Liver (tissue), 8 donors: ENCODE measurements at regions not wholly inside any gene's neighbourhood (a gene's known extent, or its start where the extent isn't known, plus 50 kb on each side); places are given as distances from the start of the nearest gene placed in this dataset.

Experiments used
- DNase-seq: peaks from one replicate; pipeline ENCODE4 v3.0.0-alpha.2; 2017; ENCODE audit warnings: low spot score
- H3K27ac ChIP-seq, 2 donors: one replicate each; pipeline ENCODE4 v1.7.0; 2013; ENCODE audit warnings: inconsistent platforms in 2 of 2, low read length in 2 of 2, control low read depth in 1 of 2, low read depth in 1 of 2, mild to moderate bottlenecking in 1 of 2
- H3K27me3 ChIP-seq, 4 donors: one replicate each; pipeline versions ENCODE4 v1.6.1 to v1.7.0; 2013; ENCODE audit warnings: low read length in 3 of 4, inconsistent platforms in 1 of 4, mild to moderate bottlenecking in 1 of 4, moderate library complexity in 1 of 4; ENCODE audit not compliant: control insufficient read depth in 4 of 4, insufficient read depth in 4 of 4
- H3K36me3 ChIP-seq, 4 donors: one replicate each; pipeline versions ENCODE4 v1.6.1 to v1.7.0; 2013; ENCODE audit warnings: low read length in 3 of 4, mild to moderate bottlenecking in 3 of 4, low read depth in 1 of 4, moderate library complexity in 1 of 4; ENCODE audit not compliant: control insufficient read depth in 4 of 4, insufficient read depth in 3 of 4
- H3K4me1 ChIP-seq, 4 donors: one replicate each; pipeline versions ENCODE4 v1.6.1 to v1.7.0; 2013; ENCODE audit warnings: low read length in 3 of 4, mild to moderate bottlenecking in 3 of 4, moderate library complexity in 1 of 4; ENCODE audit not compliant: control insufficient read depth in 4 of 4, insufficient read depth in 4 of 4
- H3K4me3 ChIP-seq, 3 donors: one replicate each; pipeline versions ENCODE4 v1.6.1 to v1.7.0; 2013; ENCODE audit warnings: low read length in 3 of 3, control low read depth in 1 of 3, low read depth in 1 of 3, mild to moderate bottlenecking in 1 of 3
- H3K9ac ChIP-seq, 2 donors: one replicate each; pipeline ENCODE4 v1.7.0; 2013; ENCODE audit warnings: low read length in 2 of 2, mild to moderate bottlenecking in 2 of 2, moderate library complexity in 2 of 2, control low read depth in 1 of 2, low read depth in 1 of 2
- H3K9me3 ChIP-seq, 4 donors: one replicate each; pipeline versions ENCODE4 v1.6.1 to v1.7.0; 2013; ENCODE audit warnings: low read length in 3 of 4; ENCODE audit not compliant: control insufficient read depth in 4 of 4
- ATF3 ChIP-seq: IDR thresholded peaks from 2 replicates; pipeline ENCODE4 v1.6.1; 2016; ENCODE audit warnings: antibody characterized with exemption
- CTCF ChIP-seq: fragments of 150-350 bp; IDR thresholded peaks from 2 replicates; pipeline ENCODE4 v1.5.1; 2017; ENCODE audit warnings: improper control_type of control experiment, low read depth, low read length; ENCODE audit not compliant: missing input control
- EGR1 ChIP-seq, 2 donors: IDR thresholded peaks; 2 replicates each; pipeline ENCODE4 v1.6.1; 2016 to 2018; ENCODE audit warnings: antibody characterized with exemption in 2 of 2, low read depth in 2 of 2
- FOXA1 ChIP-seq: IDR thresholded peaks from 2 replicates; pipeline ENCODE4 v1.6.1; 2016; ENCODE audit warnings: antibody characterized with exemption
- FOXA2 ChIP-seq: IDR thresholded peaks from 2 replicates; pipeline ENCODE4 v1.6.1; 2016; ENCODE audit warnings: antibody characterized with exemption
- HNF4G ChIP-seq: IDR thresholded peaks from 2 replicates; pipeline ENCODE4 v1.6.1; 2016; ENCODE audit warnings: antibody characterized with exemption
- JUND ChIP-seq, 2 donors: IDR thresholded peaks; 2 replicates each; pipeline ENCODE4 v1.6.1; 2016; ENCODE audit warnings: antibody characterized with exemption in 2 of 2
- MAX ChIP-seq: IDR thresholded peaks from 2 replicates; pipeline ENCODE4 v1.6.1; 2016; ENCODE audit warnings: antibody characterized with exemption
- NR2F2 ChIP-seq: IDR thresholded peaks from 2 replicates; pipeline ENCODE4 v1.6.1; 2016; ENCODE audit warnings: antibody characterized with exemption
- RAD21 ChIP-seq, 2 donors: IDR thresholded peaks; 2 replicates each; pipeline ENCODE4 v1.6.1; 2016; ENCODE audit warnings: antibody characterized with exemption in 2 of 2, mild to moderate bottlenecking in 2 of 2
- REST ChIP-seq: IDR thresholded peaks from 2 replicates; pipeline ENCODE4 v1.6.1; 2016; ENCODE audit warnings: antibody characterized with exemption, mild to moderate bottlenecking
- RXRA ChIP-seq, 2 donors: IDR thresholded peaks; 2 replicates each; pipeline ENCODE4 v1.6.1; 2017 to 2018; ENCODE audit warnings: antibody characterized with exemption in 2 of 2, mild to moderate bottlenecking in 1 of 2
- SP1 ChIP-seq: IDR thresholded peaks from 2 replicates; pipeline ENCODE4 v1.6.1; 2018; ENCODE audit warnings: antibody characterized with exemption, mild to moderate bottlenecking
- TAF1 ChIP-seq: conservative IDR thresholded peaks from 2 replicates; pipeline ENCODE4 v1.6.1; 2016; ENCODE audit warnings: antibody characterized with exemption, mild to moderate bottlenecking
- ZBTB33 ChIP-seq: IDR thresholded peaks from 2 replicates; pipeline ENCODE4 v1.6.1; 2016; ENCODE audit warnings: antibody characterized with exemption
- WGBS: extraction: QIAGEN DNeasy Blood & Tissue Kit; methylation state at CpG from one replicate; pipeline ENCODE4 v1.1.7; 2013; 5-methylcytosine and 5-hydroxymethylcytosine counted together
- donor health status: healthy.
- donor health status: healthy.
- donor health status: healthy.
- donor health status: healthy.
- donor health status: healthy.

GRCh38 chr11:21921151-21921550 lies 271.7 kb upstream of the ANO5 start:
- no peaks in the 10 kb centered on the region for H3K36me3 ChIP-seq
- no peak overlapping the region for H3K4me3 ChIP-seq
- H3K4me1 ChIP-seq = no peaks in the 10 kb centered on the region
- no peak for DNase-seq
- no peak for TF ChIP-seq FOXA1
- no peak for TF ChIP-seq ATF3
- TF ChIP-seq MAX = no peak
- no peak for TF ChIP-seq EGR1 (IDR thresholded peaks at IDR 0.05; ENCODE audit: low read depth in 2 of 2)
- TF ChIP-seq TAF1 = no peak
- no peak for TF ChIP-seq CTCF
- no peak for TF ChIP-seq RAD21 (IDR thresholded peaks at IDR 0.05)
- no peak for TF ChIP-seq HNF4G
- TF ChIP-seq FOXA2 = no peak
- TF ChIP-seq SP1 = no peak
- TF ChIP-seq JUND (IDR thresholded peaks at IDR 0.05) = no peak
- no peak for TF ChIP-seq REST
- H3K9ac ChIP-seq = no peak overlapping the region
- H3K9me3 ChIP-seq = no peaks in the 10 kb centered on the region
- H3K27me3 ChIP-seq = no peaks in the 10 kb centered on the region
- no peak overlapping the region for H3K27ac ChIP-seq
- WGBS = 83% methylated on average over 1 of the region's 1 CpG

- no peaks in the 10 kb centered on the region for H3K36me3 ChIP-seq
- H3K27me3 ChIP-seq = no peaks in the 10 kb centered on the region
- H3K9me3 ChIP-seq = no peaks in the 10 kb centered on the region
- H3K4me3 ChIP-seq = no peak overlapping the region
- no peak overlapping the region for H3K27ac ChIP-seq
- H3K9ac ChIP-seq = no peak overlapping the region
- no peak for DNase-seq
- H3K4me1 ChIP-seq = no peaks in the 10 kb centered on the region
- 80% methylated on average over 1 of the region's 1 CpG for WGBS
- no peak for TF ChIP-seq NR2F2
- TF ChIP-seq ZBTB33 = no peak
- no peak for TF ChIP-seq RAD21 (IDR thresholded peaks at IDR 0.05)
- no peak for TF ChIP-seq CTCF
- no peak for TF ChIP-seq RXRA (IDR thresholded peaks at IDR 0.05)
- no peak for TF ChIP-seq REST
- TF ChIP-seq JUND (IDR thresholded peaks at IDR 0.05) = no peak
Measured at GRCh38 chr11:21924262-21924661, 268.6 kb upstream of the ANO5 start.
